Neural cell (in vitro differentiated cells): ENCODE measurements at regions not wholly inside any gene's neighbourhood (a gene's known extent, or its start where the extent isn't known, plus 50 kb on each side); places are given as distances from the start of the nearest gene placed in this dataset.

Source experiments
- H2AFZ ChIP-seq: fragments of 200-600, 300-800 bp; sonication (generic), shearing (Covaris generic); 2 replicates; pipeline ENCODE4 v1.6.0; 2014; ENCODE audit warnings: low read depth, mild to moderate bottlenecking, antibody characterized with exemption, low read length, moderate library complexity
- H3F3A ChIP-seq: fragments of 200-600 bp; shearing (Covaris generic); 2 replicates; pipeline ENCODE4 v1.6.1; 2016; ENCODE audit warnings: mild to moderate bottlenecking, moderate library complexity, mixed read lengths, antibody characterized with exemption, low read length; ENCODE audit not compliant: insufficient read depth, poor library complexity, severe bottlenecking
- H3K27ac ChIP-seq: fragments of 200-600, 300-800 bp; sonication (generic), shearing (Covaris generic); 2 replicates; pipeline ENCODE4 v1.5.1; 2014; ENCODE audit warnings: mild to moderate bottlenecking, low read length, moderate library complexity
- H3K27me3 ChIP-seq: fragments of 300-800, 200-600 bp; sonication (generic), shearing (Covaris generic); 2 replicates; pipeline ENCODE4 v1.6.0; 2014; ENCODE audit warnings: mild to moderate bottlenecking, low read depth, low read length, moderate library complexity; ENCODE audit not compliant: insufficient read depth
- H3K36me3 ChIP-seq: fragments of 300-800, 200-600 bp; sonication (generic), shearing (Covaris generic); 2 replicates; pipeline ENCODE4 v1.5.1; 2014; ENCODE audit warnings: mild to moderate bottlenecking, antibody characterized with exemption, low read length, moderate library complexity; ENCODE audit not compliant: insufficient read depth
- H3K4me2 ChIP-seq: fragments of 300-800, 200-600 bp; sonication (generic), shearing (Covaris generic); 2 replicates; pipeline ENCODE4 v1.6.0; 2014; ENCODE audit warnings: mild to moderate bottlenecking, low read length
- H3K4me3 ChIP-seq: fragments of 300-800, 200-600 bp; sonication (generic), shearing (Covaris generic); 2 replicates; pipeline ENCODE4 v1.5.1; 2014; ENCODE audit warnings: mild to moderate bottlenecking, low read length, moderate library complexity
- H3K79me2 ChIP-seq: fragments of 200-600 bp; shearing (Covaris generic); replicated peaks from 2 replicates; pipeline ENCODE4 v1.6.0; 2014; ENCODE audit warnings: mild to moderate bottlenecking, low read length, moderate library complexity; ENCODE audit not compliant: insufficient read depth
- H3K9ac ChIP-seq: fragments of 300-800, 200-600 bp; sonication (generic), shearing (Covaris generic); 2 replicates; pipeline ENCODE4 v1.6.1; 2016; ENCODE audit warnings: mild to moderate bottlenecking, low read length, mixed read lengths
- H3K9me2 ChIP-seq: fragments of 200-600 bp; shearing (Covaris generic); 2 replicates; pipeline ENCODE4 v1.6.1; 2016; ENCODE audit warnings: mild to moderate bottlenecking, low read length, mixed read lengths; ENCODE audit not compliant: insufficient read depth
- H3K9me3 ChIP-seq: fragments of 200-600, 300-800 bp; sonication (generic), shearing (Covaris generic); 2 replicates; pipeline ENCODE4 v1.6.1; 2016; ENCODE audit warnings: mild to moderate bottlenecking, mixed run types, low read length, moderate library complexity, mixed read lengths
- H4K20me1 ChIP-seq: fragments of 200-600 bp; shearing (Covaris generic); 2 replicates; pipeline ENCODE4 v1.6.1; 2016; ENCODE audit warnings: mild to moderate bottlenecking, mixed run types; ENCODE audit not compliant: insufficient read depth
- EP300 ChIP-seq: fragments of 450-650 bp; conservative IDR thresholded peaks from 2 replicates; pipeline ENCODE4 v1.6.1; 2014; ENCODE audit warnings: antibody characterized with exemption, mild to moderate bottlenecking, moderate library complexity; ENCODE audit not compliant: poor library complexity, severe bottlenecking
- EZH2 ChIP-seq: fragments of 200-600, 300-800 bp; shearing (Covaris generic), sonication (generic); IDR thresholded peaks from 2 replicates; pipeline ENCODE4 v1.6.1; 2014; ENCODE audit warnings: antibody characterized with exemption, low read length, borderline replicate concordance, mild to moderate bottlenecking; ENCODE audit not compliant: insufficient read depth, poor library complexity, severe bottlenecking
- MXI1 ChIP-seq: fragments of 450-650 bp; conservative IDR thresholded peaks from 2 replicates; pipeline ENCODE4 v1.6.1; 2014; ENCODE audit warnings: antibody characterized with exemption, mild to moderate bottlenecking; ENCODE audit not compliant: poor library complexity, severe bottlenecking
- POLR2AphosphoS5 ChIP-seq: IDR thresholded peaks from 2 replicates; pipeline ENCODE4 v1.6.1; 2012
- RAD21 ChIP-seq: fragments of 450-650 bp; conservative IDR thresholded peaks from 2 replicates; pipeline ENCODE4 v1.6.1; 2014; ENCODE audit warnings: antibody characterized with exemption, mild to moderate bottlenecking, moderate library complexity
- SMC3 ChIP-seq: fragments of 450-650 bp; conservative IDR thresholded peaks from 2 replicates; pipeline ENCODE4 v1.6.1; 2014; ENCODE audit warnings: antibody characterized with exemption, mild to moderate bottlenecking, moderate library complexity; ENCODE audit not compliant: poor library complexity
- TAF1 ChIP-seq: IDR thresholded peaks from 2 replicates; pipeline ENCODE4 v1.6.1; 2012; ENCODE audit warnings: low read depth
- TF ChIP-seq, protein P1 (sequence below): fragments of 450-650 bp; IDR thresholded peaks from 2 replicates; pipeline ENCODE4 v1.5.1; 2014; ENCODE audit warnings: antibody characterized with exemption, mild to moderate bottlenecking, moderate library complexity; ENCODE audit not compliant: poor library complexity, severe bottlenecking
- TF ChIP-seq, protein P2 (sequence below): IDR thresholded peaks from 2 replicates; pipeline ENCODE4 v1.6.1; 2012; ENCODE audit warnings: borderline replicate concordance

DNA sequence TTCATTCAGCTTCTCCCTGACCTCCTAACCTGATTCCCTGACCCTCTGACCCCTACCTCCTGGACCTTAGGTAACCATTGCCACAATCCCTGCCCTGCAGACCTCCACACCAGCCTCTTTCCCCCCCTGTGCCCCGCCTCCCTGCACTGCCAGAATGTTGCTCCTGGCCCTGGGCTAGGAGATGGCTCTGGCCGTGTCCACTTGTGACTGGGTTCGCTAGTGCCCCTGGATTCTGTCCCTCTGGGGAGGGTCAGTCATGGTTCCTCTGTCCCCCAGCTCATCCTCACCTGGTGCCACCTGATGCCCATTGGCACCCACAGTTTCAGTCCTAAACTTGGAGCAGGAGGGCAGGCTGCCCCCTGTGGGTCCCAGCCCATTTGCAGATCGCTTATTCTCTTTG, 56.2 kb upstream of the PRR23E start:
- no peak for TF ChIP-seq RAD21
- TF ChIP-seq EZH2 = no peak
- TF ChIP-seq, protein P1, sequence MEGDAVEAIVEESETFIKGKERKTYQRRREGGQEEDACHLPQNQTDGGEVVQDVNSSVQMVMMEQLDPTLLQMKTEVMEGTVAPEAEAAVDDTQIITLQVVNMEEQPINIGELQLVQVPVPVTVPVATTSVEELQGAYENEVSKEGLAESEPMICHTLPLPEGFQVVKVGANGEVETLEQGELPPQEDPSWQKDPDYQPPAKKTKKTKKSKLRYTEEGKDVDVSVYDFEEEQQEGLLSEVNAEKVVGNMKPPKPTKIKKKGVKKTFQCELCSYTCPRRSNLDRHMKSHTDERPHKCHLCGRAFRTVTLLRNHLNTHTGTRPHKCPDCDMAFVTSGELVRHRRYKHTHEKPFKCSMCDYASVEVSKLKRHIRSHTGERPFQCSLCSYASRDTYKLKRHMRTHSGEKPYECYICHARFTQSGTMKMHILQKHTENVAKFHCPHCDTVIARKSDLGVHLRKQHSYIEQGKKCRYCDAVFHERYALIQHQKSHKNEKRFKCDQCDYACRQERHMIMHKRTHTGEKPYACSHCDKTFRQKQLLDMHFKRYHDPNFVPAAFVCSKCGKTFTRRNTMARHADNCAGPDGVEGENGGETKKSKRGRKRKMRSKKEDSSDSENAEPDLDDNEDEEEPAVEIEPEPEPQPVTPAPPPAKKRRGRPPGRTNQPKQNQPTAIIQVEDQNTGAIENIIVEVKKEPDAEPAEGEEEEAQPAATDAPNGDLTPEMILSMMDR = no peak
- TF ChIP-seq TAF1 = no peak
- TF ChIP-seq SMC3 = no peak
- TF ChIP-seq POLR2AphosphoS5 = no peak
- TF ChIP-seq, protein P2, sequence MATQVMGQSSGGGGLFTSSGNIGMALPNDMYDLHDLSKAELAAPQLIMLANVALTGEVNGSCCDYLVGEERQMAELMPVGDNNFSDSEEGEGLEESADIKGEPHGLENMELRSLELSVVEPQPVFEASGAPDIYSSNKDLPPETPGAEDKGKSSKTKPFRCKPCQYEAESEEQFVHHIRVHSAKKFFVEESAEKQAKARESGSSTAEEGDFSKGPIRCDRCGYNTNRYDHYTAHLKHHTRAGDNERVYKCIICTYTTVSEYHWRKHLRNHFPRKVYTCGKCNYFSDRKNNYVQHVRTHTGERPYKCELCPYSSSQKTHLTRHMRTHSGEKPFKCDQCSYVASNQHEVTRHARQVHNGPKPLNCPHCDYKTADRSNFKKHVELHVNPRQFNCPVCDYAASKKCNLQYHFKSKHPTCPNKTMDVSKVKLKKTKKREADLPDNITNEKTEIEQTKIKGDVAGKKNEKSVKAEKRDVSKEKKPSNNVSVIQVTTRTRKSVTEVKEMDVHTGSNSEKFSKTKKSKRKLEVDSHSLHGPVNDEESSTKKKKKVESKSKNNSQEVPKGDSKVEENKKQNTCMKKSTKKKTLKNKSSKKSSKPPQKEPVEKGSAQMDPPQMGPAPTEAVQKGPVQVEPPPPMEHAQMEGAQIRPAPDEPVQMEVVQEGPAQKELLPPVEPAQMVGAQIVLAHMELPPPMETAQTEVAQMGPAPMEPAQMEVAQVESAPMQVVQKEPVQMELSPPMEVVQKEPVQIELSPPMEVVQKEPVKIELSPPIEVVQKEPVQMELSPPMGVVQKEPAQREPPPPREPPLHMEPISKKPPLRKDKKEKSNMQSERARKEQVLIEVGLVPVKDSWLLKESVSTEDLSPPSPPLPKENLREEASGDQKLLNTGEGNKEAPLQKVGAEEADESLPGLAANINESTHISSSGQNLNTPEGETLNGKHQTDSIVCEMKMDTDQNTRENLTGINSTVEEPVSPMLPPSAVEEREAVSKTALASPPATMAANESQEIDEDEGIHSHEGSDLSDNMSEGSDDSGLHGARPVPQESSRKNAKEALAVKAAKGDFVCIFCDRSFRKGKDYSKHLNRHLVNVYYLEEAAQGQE = no peak
- TF ChIP-seq EP300 = no peak
- TF ChIP-seq MXI1 = no peak

DNA sequence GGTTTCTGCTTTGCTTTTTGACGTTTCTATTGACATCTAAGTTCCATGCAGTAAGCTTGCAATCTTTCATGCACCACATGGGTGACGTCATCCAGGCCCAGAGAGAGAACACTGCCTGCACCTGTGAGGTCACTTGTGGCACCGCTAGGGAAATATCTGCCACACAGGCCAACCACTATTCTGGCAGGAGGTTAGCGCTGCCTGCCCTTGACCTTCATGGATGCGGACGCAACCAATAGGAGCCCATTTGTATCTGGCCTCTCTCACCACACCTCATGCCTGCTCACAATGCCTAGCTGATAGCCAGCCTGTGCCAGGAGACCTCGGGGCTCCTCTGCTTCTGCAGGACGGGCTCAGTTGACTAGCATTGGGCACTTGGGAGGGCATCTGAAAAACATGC, 55.8 kb upstream of the PRR23E start:
- Histone ChIP-seq H3K4me3 (no peak overlapping the region), H3K27ac (no peak overlapping the region), H3K9ac (no peak overlapping the region), H4K20me1 (no peaks in the 10 kb centered on the region), H3F3A (no peaks in the 10 kb centered on the region), H3K9me2 (no peaks in the 10 kb centered on the region), H3K4me2 (no peak overlapping the region), H3K27me3 (no peaks in the 10 kb centered on the region), H3K36me3 (no peaks in the 10 kb centered on the region), H3K9me3 (no peaks in the 10 kb centered on the region), H2AFZ (no peak overlapping the region), H3K79me2 (no peaks in the 10 kb centered on the region)
- TF ChIP-seq RAD21 (no peak), TAF1 (no peak), EZH2 (no peak), EP300 (no peak), SMC3 (no peak), MXI1 (no peak)
- TF ChIP-seq, protein P1 = no peak

More for the DNA sequence above, 56.2 kb upstream of the PRR23E start:
- H3K4me3 ChIP-seq = no peak overlapping the region
- no peaks in the 10 kb centered on the region for H3K27me3 ChIP-seq
- no peak overlapping the region for H3K9ac ChIP-seq
- H3K9me3 ChIP-seq = no peaks in the 10 kb centered on the region
- no peaks in the 10 kb centered on the region for H3F3A ChIP-seq
- H2AFZ ChIP-seq = no peak overlapping the region
- no peaks in the 10 kb centered on the region for H3K79me2 ChIP-seq
- H3K27ac ChIP-seq = no peak overlapping the region
- H3K9me2 ChIP-seq = no peaks in the 10 kb centered on the region
- no peaks in the 10 kb centered on the region for H4K20me1 ChIP-seq
- no peak overlapping the region for H3K4me2 ChIP-seq
- H3K36me3 ChIP-seq = no peaks in the 10 kb centered on the region
